Endothelial cell of umbilical vein (primary cell): ENCODE measurements at regions not wholly inside any gene's neighbourhood (a gene's known extent, or its start where the extent isn't known, plus 50 kb on each side); places are given as distances from the start of the nearest gene placed in this dataset.

ENCODE experiments used
- CTCF ChIP-seq, 2 donors: IDR thresholded peaks; 1 replicate in 1 of 2; 2 replicates in 1 of 2; pipeline ENCODE4 v1.5.1; 2011; ENCODE audit warnings: low read length in 2 of 2, mild to moderate bottlenecking in 2 of 2, moderate library complexity in 2 of 2, control low read depth in 1 of 2, inconsistent platforms in 1 of 2, low read depth in 1 of 2; ENCODE audit not compliant: insufficient read depth in 1 of 2; ENCODE audit errors: extremely low read depth in 1 of 2
- JUN ChIP-seq: IDR thresholded peaks from 2 replicates; pipeline ENCODE4 v1.6.1; 2011; ENCODE audit warnings: borderline replicate concordance, low read depth; ENCODE audit not compliant: insufficient read length, insufficient read depth
- MAX ChIP-seq: IDR thresholded peaks from 2 replicates; pipeline ENCODE4 v1.6.1; 2011; ENCODE audit not compliant: insufficient read depth, insufficient read length

DNA sequence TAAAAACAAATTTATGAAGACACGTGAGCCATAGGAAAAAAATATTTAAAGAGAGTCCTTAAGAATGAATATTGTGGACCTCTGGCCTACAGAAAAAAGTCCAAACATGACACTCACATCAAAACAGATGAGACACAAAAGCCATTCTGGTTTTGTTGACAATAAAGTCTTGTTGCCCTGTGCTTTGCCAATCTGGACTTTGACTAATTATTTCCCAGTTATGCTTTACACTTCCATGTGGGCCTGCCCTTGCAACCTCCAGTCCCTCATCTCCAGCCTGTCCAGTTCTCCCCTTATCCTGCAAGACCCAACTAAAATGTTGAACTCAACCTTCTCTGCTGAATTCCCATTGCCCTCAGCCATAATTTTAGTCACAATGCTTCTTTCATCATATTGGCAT is 184.5 kb upstream of the SERP2 start:
- TF ChIP-seq CTCF (IDR thresholded peaks at IDR 0.05; ENCODE audit: extremely low read depth in 1 of 2, insufficient read depth in 1 of 2, low read depth in 1 of 2, low read length in 2 of 2) (no peak), JUN (no peak), MAX (no peak)
